GM23248 (cell line): ENCODE measurements at regions not wholly inside any gene's neighbourhood (a gene's known extent, or its start where the extent isn't known, plus 50 kb on each side); places are given as distances from the start of the nearest gene placed in this dataset.

Source experiments
- EZH2 ChIP-seq: fragments of 200-600 bp; sonication (generic); IDR thresholded peaks from 2 replicates; pipeline ENCODE4 v1.6.1; 2018; ENCODE audit warnings: antibody characterized with exemption, mild to moderate bottlenecking; ENCODE audit not compliant: insufficient read depth, poor library complexity, severe bottlenecking
- EZH2phosphoT487 ChIP-seq: fragments of 200-600 bp; sonication (generic); IDR thresholded peaks from 2 replicates; pipeline ENCODE4 v1.6.1; 2018; ENCODE audit warnings: antibody characterized with exemption, moderate library complexity, mild to moderate bottlenecking, low read depth; ENCODE audit not compliant: insufficient read depth

GRCh38 chr2:67854798-67855197, 208.0 kb downstream of the C1D start:
- TF ChIP-seq EZH2, result no peak
- no peak for TF ChIP-seq EZH2phosphoT487
